Naive thymus-derived CD4-positive, alpha-beta T cell (primary cell): ENCODE measurements at regions not wholly inside any gene's neighbourhood (a gene's known extent, or its start where the extent isn't known, plus 50 kb on each side); places are given as distances from the start of the nearest gene placed in this dataset.

Experiments
- ATAC-seq: fragments of 150-1000 bp; cut with Tn5 transposase; 2 replicates; pipeline ENCODE4 v1.10.0; 2021; ENCODE audit warnings: mild to moderate bottlenecking, moderate library complexity
- CTCF ChIA-PET: fragments of 350-600 bp; sonication (Branson Sonifier 250); formaldehyde crosslinking; loops from one replicate; lab custom pipeline; 2021; ENCODE audit warnings: antibody characterized with exemption; lab: Charles Lee
- POLR2A ChIA-PET: fragments of 350-600 bp; sonication (Branson Sonifier 250); formaldehyde crosslinking; loops from one replicate; lab custom pipeline; 2021; ENCODE audit warnings: antibody characterized with exemption, inconsistent platforms; lab: Charles Lee
- DNase-seq, 9 donors: peaks; one replicate each; pipeline versions ENCODE4 v3.0.0 to v3.0.0-alpha.2; 2020 to 2022; ENCODE audit warnings: mixed read lengths in 1 of 9
- H3K27ac ChIP-seq: one replicate; pipeline ENCODE4 v1.7.0; 2013; ENCODE audit warnings: mild to moderate bottlenecking, low read depth, low read length, moderate library complexity
- H3K27me3 ChIP-seq, 2 donors: one replicate each; pipeline ENCODE4 v1.7.0; 2013; ENCODE audit warnings: low read length in 2 of 2, mild to moderate bottlenecking in 2 of 2, moderate library complexity in 2 of 2; ENCODE audit not compliant: control insufficient read depth in 2 of 2, insufficient read depth in 2 of 2
- H3K36me3 ChIP-seq, 3 experiments: 1 replicate in 2 of 3; 2 replicates in 1 of 3; pipeline ENCODE4 v1.7.0; 2013; ENCODE audit warnings: low read length in 3 of 3, mild to moderate bottlenecking in 3 of 3, moderate library complexity in 1 of 3; ENCODE audit not compliant: insufficient read depth in 3 of 3, control insufficient read depth in 2 of 3
- H3K4me1 ChIP-seq, 2 donors: one replicate each; pipeline ENCODE4 v1.7.0; 2013; ENCODE audit warnings: low read length in 2 of 2, mild to moderate bottlenecking in 2 of 2, moderate library complexity in 1 of 2; ENCODE audit not compliant: control insufficient read depth in 2 of 2, insufficient read depth in 2 of 2
- H3K4me3 ChIP-seq: 2 replicates; pipeline ENCODE4 v1.7.0; 2013; ENCODE audit warnings: mild to moderate bottlenecking, low read length
- H3K9me3 ChIP-seq, 3 experiments: 1 replicate in 2 of 3; 2 replicates in 1 of 3; pipeline ENCODE4 v1.7.0; 2013; ENCODE audit warnings: low read length in 3 of 3; ENCODE audit not compliant: control insufficient read depth in 2 of 3
- H3K27ac Mint-ChIP-seq, 9 donors: one replicate each; pipeline ENCODE4 v1.8.0; 2020 to 2022; ENCODE audit warnings: mixed read lengths in 9 of 9, mild to moderate bottlenecking in 8 of 9, moderate library complexity in 5 of 9, inconsistent platforms in 2 of 9
- H3K27me3 Mint-ChIP-seq, 5 donors: one replicate each; pipeline ENCODE4 v1.8.0; 2021 to 2022; ENCODE audit warnings: mixed read lengths in 5 of 5, mild to moderate bottlenecking in 1 of 5
- H3K36me3 Mint-ChIP-seq, 5 donors: one replicate each; pipeline ENCODE4 v1.8.0; 2020 to 2022; ENCODE audit warnings: mixed read lengths in 5 of 5, mild to moderate bottlenecking in 3 of 5, inconsistent platforms in 1 of 5
- H3K4me1 Mint-ChIP-seq, 7 donors: one replicate each; pipeline ENCODE4 v1.8.0; 2020 to 2022; ENCODE audit warnings: mixed read lengths in 7 of 7, mild to moderate bottlenecking in 3 of 7, inconsistent platforms in 1 of 7
- H3K4me3 Mint-ChIP-seq, 10 donors: one replicate each; pipeline ENCODE4 v1.8.0; 2020 to 2022; ENCODE audit warnings: mild to moderate bottlenecking in 10 of 10, mixed read lengths in 10 of 10, moderate library complexity in 6 of 10, inconsistent platforms in 2 of 10
- H3K9me3 Mint-ChIP-seq, 11 donors: one replicate each; pipeline ENCODE4 v1.8.0; 2020 to 2022; ENCODE audit warnings: mixed read lengths in 11 of 11, mild to moderate bottlenecking in 4 of 11, inconsistent platforms in 1 of 11, moderate library complexity in 1 of 11
- intact Hi-C, 2 donors: fragments of 100-400 bp; cut with micrococcal nuclease; formaldehyde crosslinking; loops; one replicate each; pipeline ENCODE4 v1.15.1; 2023

GRCh38 chr2:74053959-74054715, 69.4 kb downstream of the TET3 start:
- intact Hi-C loops, result loop anchor here (1.0 to 5.0 kb wide), 4 partner anchors 21 to 67 kb away; no protein-coding TSS in a partner anchor
- no peaks in the 10 kb centered on the region for H3K27me3 Mint-ChIP-seq
- peaks cover 0 to 15% (median 14%) of the 10 kb centered on the region in 5 donors for H3K36me3 Mint-ChIP-seq
- peak overlapping the region; percentile 35 to 76 (median 64) for H3K4me3 Mint-ChIP-seq
- ATAC-seq, result no peak
- POLR2A ChIA-PET, result interaction anchor here (1.0 to 1.4 kb wide), 5 partner anchors 12 to 34 kb away, joined by 3 to 7 read pairs (median 4); no protein-coding TSS in a partner anchor
- peaks cover 17 to 20% of the 10 kb centered on the region in 2 donors for H3K4me1 ChIP-seq
- no peak overlapping the region for H3K27ac ChIP-seq
- H3K9me3 ChIP-seq, result no peaks in the 10 kb centered on the region
- no peak overlapping the region for H3K4me3 ChIP-seq
- peaks cover 0 to 13% (median 0%) of the 10 kb centered on the region in 3 experiments for H3K36me3 ChIP-seq
- peaks cover 28 to 78% (median 51%) of the 10 kb centered on the region in 7 donors for H3K4me1 Mint-ChIP-seq
- no peak for DNase-seq
- H3K27ac Mint-ChIP-seq, result peak overlapping the region in 8 of 9 donors; percentile 55 to 93 (median 89)
- H3K9me3 Mint-ChIP-seq, result peaks cover 0 to 1% (median 0%) of the 10 kb centered on the region in 11 donors
- no peaks in the 10 kb centered on the region for H3K27me3 ChIP-seq
- CTCF ChIA-PET, result no interaction called here

- DNase-seq (no peak), ATAC-seq (no peak)
- Mint-ChIP-seq H3K4me1 (peaks cover 8 to 55% (median 24%) of the 10 kb centered on the region in 7 donors), H3K9me3 (peaks cover 0 to 1% (median 0%) of the 10 kb centered on the region in 11 donors), H3K4me3 (no peak overlapping the region), H3K36me3 (peaks cover 0 to 24% (median 19%) of the 10 kb centered on the region in 5 donors), H3K27ac (peak overlapping the region in 1 of 9 donors; percentile 12), H3K27me3 (no peaks in the 10 kb centered on the region)
- Histone ChIP-seq H3K4me1 (peaks cover 0 to 3% of the 10 kb centered on the region in 2 donors), H3K4me3 (no peak overlapping the region), H3K36me3 (peaks cover 0 to 6% (median 0%) of the 10 kb centered on the region in 3 experiments), H3K27ac (no peak overlapping the region), H3K9me3 (no peaks in the 10 kb centered on the region), H3K27me3 (no peaks in the 10 kb centered on the region)
- POLR2A ChIA-PET, result interaction anchor here (1.0 kb wide), 1 partner anchor 61 kb away, joined by 3 read pairs; no protein-coding TSS in a partner anchor
- CTCF ChIA-PET, result interaction anchor here (1.3 kb wide), 1 partner anchor 9 kb away, joined by 3 read pairs; no protein-coding TSS in a partner anchor
- intact Hi-C loops, result no loop called here
These were observed 74.5 kb downstream of the TET3 start for GRCh38 chr2:74059137-74059775.

- DNase-seq (no peak), ATAC-seq (no peak)
- POLR2A ChIA-PET, result no interaction called here
- no peak overlapping the region for H3K4me3 Mint-ChIP-seq
- no peaks in the 10 kb centered on the region for H3K4me1 ChIP-seq
- H3K4me3 ChIP-seq, result no peak overlapping the region
- no peaks in the 10 kb centered on the region for H3K9me3 ChIP-seq
- no peaks in the 10 kb centered on the region for H3K36me3 ChIP-seq
- CTCF ChIA-PET, result no interaction called here
- intact Hi-C loops, result no loop called here
- H3K9me3 Mint-ChIP-seq, result no peaks in the 10 kb centered on the region
- H3K4me1 Mint-ChIP-seq, result peaks cover 2 to 54% (median 36%) of the 10 kb centered on the region in 7 donors
- no peak overlapping the region for H3K27ac ChIP-seq
- H3K36me3 Mint-ChIP-seq, result peaks cover 0 to 21% (median 13%) of the 10 kb centered on the region in 5 donors
- no peaks in the 10 kb centered on the region for H3K27me3 ChIP-seq
- no peaks in the 10 kb centered on the region for H3K27me3 Mint-ChIP-seq
- H3K27ac Mint-ChIP-seq, result peak overlapping the region in 2 of 9 donors; percentile 4 to 41
These were observed 78.8 kb downstream of the TET3 start for GRCh38 chr2:74063486-74063885.

- intact Hi-C loops, result no loop called here
- CTCF ChIA-PET, result no interaction called here
- Mint-ChIP-seq H3K36me3 (peaks cover 0 to 28% (median 11%) of the 10 kb centered on the region in 5 donors), H3K9me3 (no peaks in the 10 kb centered on the region), H3K4me3 (no peak overlapping the region), H3K27me3 (no peaks in the 10 kb centered on the region), H3K27ac (peak overlapping the region in 2 of 9 donors; percentile 36 to 59), H3K4me1 (peaks cover 2 to 62% (median 39%) of the 10 kb centered on the region in 7 donors)
- H3K9me3 ChIP-seq, result no peaks in the 10 kb centered on the region
- POLR2A ChIA-PET, result interaction anchor here (0.5 kb wide), 1 partner anchor 452 kb away, joined by 3 read pairs; no protein-coding TSS in a partner anchor
- H3K27ac ChIP-seq, result no peak overlapping the region
- H3K27me3 ChIP-seq, result no peaks in the 10 kb centered on the region
- ATAC-seq (no peak), DNase-seq (no peak)
- H3K36me3 ChIP-seq, result no peaks in the 10 kb centered on the region
- no peak overlapping the region for H3K4me3 ChIP-seq
- H3K4me1 ChIP-seq, result no peaks in the 10 kb centered on the region
These were observed 80.7 kb downstream of the TET3 start for GRCh38 chr2:74065456-74065855.

- H3K36me3 ChIP-seq, result no peaks in the 10 kb centered on the region
- peaks cover 2 to 64% (median 40%) of the 10 kb centered on the region in 7 donors for H3K4me1 Mint-ChIP-seq
- DNase-seq, result no peak
- CTCF ChIA-PET, result interaction anchor here (1.3 kb wide), 1 partner anchor 158 kb away, joined by 5 read pairs; no protein-coding TSS in a partner anchor
- POLR2A ChIA-PET, result interaction anchor here (0.8 kb wide), 1 partner anchor 14 kb away, joined by 3 read pairs; no protein-coding TSS in a partner anchor
- no peak for ATAC-seq
- intact Hi-C loops, result no loop called here
- no peak overlapping the region for H3K4me3 Mint-ChIP-seq
- no peaks in the 10 kb centered on the region for H3K9me3 ChIP-seq
- H3K27ac ChIP-seq, result no peak overlapping the region
- no peaks in the 10 kb centered on the region for H3K4me1 ChIP-seq
- H3K4me3 ChIP-seq, result no peak overlapping the region
- no peaks in the 10 kb centered on the region for H3K27me3 Mint-ChIP-seq
- H3K36me3 Mint-ChIP-seq, result peaks cover 0 to 29% (median 11%) of the 10 kb centered on the region in 5 donors
- no peaks in the 10 kb centered on the region for H3K27me3 ChIP-seq
- peak overlapping the region in 3 of 9 donors; percentile 5 to 22 (median 13) for H3K27ac Mint-ChIP-seq
- H3K9me3 Mint-ChIP-seq, result no peaks in the 10 kb centered on the region
These were observed 81.1 kb downstream of the BOLA3 start for GRCh38 chr2:74066491-74067203.

GRCh38 chr2:74067221-74067747, 80.4 kb downstream of the BOLA3 start:
- no peaks in the 10 kb centered on the region for H3K27me3 Mint-ChIP-seq
- Histone ChIP-seq H3K27ac (no peak overlapping the region), H3K4me1 (no peaks in the 10 kb centered on the region), H3K36me3 (no peaks in the 10 kb centered on the region), H3K4me3 (no peak overlapping the region), H3K9me3 (no peaks in the 10 kb centered on the region), H3K27me3 (no peaks in the 10 kb centered on the region)
- intact Hi-C loops, result no loop called here
- peaks cover 2 to 67% (median 45%) of the 10 kb centered on the region in 7 donors for H3K4me1 Mint-ChIP-seq
- no peak for DNase-seq
- H3K4me3 Mint-ChIP-seq, result no peak overlapping the region
- no peak for ATAC-seq
- H3K36me3 Mint-ChIP-seq, result peaks cover 0 to 29% (median 10%) of the 10 kb centered on the region in 5 donors
- peak overlapping the region in 2 of 9 donors; percentile 52 to 68 for H3K27ac Mint-ChIP-seq
- H3K9me3 Mint-ChIP-seq, result no peaks in the 10 kb centered on the region
- ChIA-PET POLR2A (interaction anchor here (0.6 kb wide), 2 partner anchors 86 to 826 kb away, joined by 4 to 5 read pairs; no protein-coding TSS in a partner anchor), CTCF (interaction anchor here (1.3 kb wide), 1 partner anchor 159 kb away, joined by 5 read pairs; no protein-coding TSS in a partner anchor)
